Stimulated activated CD8-positive, alpha-beta memory T cell treated with anti-CD3 and anti-CD28 coated beads, Interleukin-4, amount 100 ng/mL, for 48 hours (primary cell): ENCODE measurements at regions not wholly inside any gene's neighbourhood (a gene's known extent, or its start where the extent isn't known, plus 50 kb on each side); places are given as distances from the start of the nearest gene placed in this dataset.

ENCODE experiments used
- DNase-seq: peaks from one replicate; pipeline ENCODE4 v3.0.0-alpha.2; 2020

GRCh38 chr2:51108794-51109193 is 76.9 kb upstream of the NRXN1 start:
- no peak for DNase-seq

GRCh38 chr2:51107841-51108240 is 75.9 kb upstream of the NRXN1 start:
- no peak for DNase-seq

GRCh38 chr2:51105811-51106210 is 73.9 kb upstream of the NRXN1 start:
- DNase-seq = no peak

- no peak for DNase-seq
These were observed 71.3 kb upstream of the NRXN1 start for GRCh38 chr2:51103205-51103604.

- no peak for DNase-seq
These were observed 61.1 kb upstream of the NRXN1 start for GRCh38 chr2:51093016-51093415.

GRCh38 chr2:51085420-51086068 is 53.6 kb upstream of the NRXN1 start:
- DNase-seq = no peak

GRCh38 chr2:51084750-51085149 is 52.8 kb upstream of the NRXN1 start:
- DNase-seq = no peak
